Left ventricle myocardium inferior (tissue), 1 donor: ENCODE measurements at regions not wholly inside any gene's neighbourhood (a gene's known extent, or its start where the extent isn't known, plus 50 kb on each side); places are given as distances from the start of the nearest gene placed in this dataset.
"Not testable (repeated sequence)": the region's sequence is repeated elsewhere in the genome, so short reads cannot be mapped to it uniquely, and the experiment has no call there.

Experiments
- DNase-seq: peaks from one replicate; pipeline ENCODE4 v3.0.0-alpha.2; 2020
- H3K27ac ChIP-seq: fragments of 200-600 bp; replicated peaks from 2 replicates; pipeline ENCODE4 v1.8.0; 2021
- H3K27me3 ChIP-seq: fragments of 200-600 bp; 2 replicates; pipeline ENCODE4 v1.8.0; 2021; ENCODE audit warnings: low read depth
- H3K36me3 ChIP-seq: fragments of 200-600 bp; 2 replicates; pipeline ENCODE4 v1.8.0; 2021
- H3K4me1 ChIP-seq: fragments of 200-600 bp; 2 replicates; pipeline ENCODE4 v1.8.0; 2021
- H3K4me3 ChIP-seq: fragments of 200-600 bp; 2 replicates; pipeline ENCODE4 v1.8.0; 2021; ENCODE audit warnings: mild to moderate bottlenecking, moderate library complexity
- H3K9me3 ChIP-seq: fragments of 200-600 bp; replicated peaks from 2 replicates; pipeline ENCODE4 v1.8.0; 2021
- intact Hi-C: fragments of 100-400 bp; cut with micrococcal nuclease; formaldehyde crosslinking; loops from one replicate; pipeline ENCODE4 v1.11.0; 2022
- donor health status: DM: no; HTN: yes; CAD: no; lungs with severe emphysema.

DNA sequence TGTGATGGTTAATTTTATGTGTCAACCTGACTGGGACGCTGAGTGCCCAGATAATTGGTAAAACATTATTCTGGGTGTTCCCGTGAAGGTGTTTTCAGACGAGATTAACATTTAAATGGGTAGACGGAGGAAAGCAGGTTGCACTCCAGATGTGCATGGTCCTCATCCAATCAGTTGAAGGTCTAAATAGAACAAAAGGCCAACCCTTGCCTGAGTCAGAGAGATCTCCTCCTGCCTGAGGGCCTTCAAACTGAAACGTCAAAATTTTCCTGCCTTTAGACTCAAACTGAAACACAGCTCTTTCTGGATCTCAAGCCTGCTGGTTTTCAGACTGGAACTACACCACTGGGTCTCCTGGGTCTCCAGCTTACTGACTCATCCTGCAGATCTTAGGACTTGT is 73.5 kb downstream of the NPIPA8 start:
- H3K4me3 ChIP-seq, H3K27me3 ChIP-seq, H3K9me3 ChIP-seq, DNase-seq, H3K4me1 ChIP-seq, intact Hi-C loops, H3K27ac ChIP-seq, H3K36me3 ChIP-seq: not testable (repeated sequence)

DNA sequence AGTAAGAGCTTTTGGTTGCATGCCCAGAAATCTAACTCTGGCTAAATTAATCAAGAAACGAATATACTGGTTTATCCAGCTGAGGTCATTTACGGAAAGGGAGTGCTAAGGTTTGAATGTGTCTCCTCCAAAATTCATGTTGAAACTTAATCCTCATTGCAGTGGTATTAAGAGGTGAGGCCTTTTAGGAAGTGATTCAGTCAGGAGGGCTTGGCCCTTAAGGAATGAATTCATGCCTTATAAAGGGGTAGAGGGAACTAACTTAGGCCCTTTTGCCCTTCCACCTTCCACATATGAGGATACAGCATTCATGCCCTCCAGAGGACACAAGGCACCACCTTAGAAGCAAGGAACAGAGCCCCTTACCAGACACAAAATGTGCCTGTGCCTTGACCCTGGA is 74.7 kb downstream of the NPIPA8 start:
- intact Hi-C loops, DNase-seq, H3K4me1 ChIP-seq, H3K27ac ChIP-seq, H3K4me3 ChIP-seq, H3K27me3 ChIP-seq, H3K9me3 ChIP-seq, H3K36me3 ChIP-seq: not testable (repeated sequence)

DNA sequence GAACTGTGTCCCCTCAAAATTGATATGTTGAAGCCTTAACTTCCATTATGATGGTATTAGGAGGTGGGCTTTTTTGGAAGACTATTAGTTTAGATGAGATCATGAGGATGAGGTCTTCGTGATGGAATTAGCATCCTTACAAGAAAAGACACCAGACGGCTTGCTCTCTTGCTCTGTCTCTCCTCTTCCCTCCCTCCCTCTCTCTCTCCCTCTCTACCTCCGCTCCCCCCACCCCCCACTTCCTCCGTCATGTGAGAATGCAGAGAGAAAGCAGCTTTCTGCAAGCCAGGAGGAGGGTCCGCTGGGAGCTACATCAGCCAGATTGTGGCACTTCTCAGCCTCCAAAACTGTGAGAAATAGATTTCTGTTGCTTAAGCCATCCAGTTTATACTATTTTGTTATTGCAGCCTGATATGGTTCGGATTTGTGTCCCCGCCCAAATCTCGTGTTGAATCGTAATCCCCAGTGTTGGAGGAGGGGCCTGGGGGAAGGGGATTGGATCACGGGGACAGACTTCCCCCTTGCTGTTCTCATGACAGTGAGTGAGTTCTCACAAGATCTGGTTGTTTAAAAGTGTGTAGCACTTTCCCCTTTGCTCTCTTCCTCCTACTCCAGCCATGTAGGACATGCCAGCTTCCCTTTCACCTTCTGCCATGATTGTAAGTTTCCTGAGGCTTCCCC is 76.9 kb downstream of the NPIPA8 start:
- DNase-seq, intact Hi-C loops: not testable (repeated sequence)

DNA sequence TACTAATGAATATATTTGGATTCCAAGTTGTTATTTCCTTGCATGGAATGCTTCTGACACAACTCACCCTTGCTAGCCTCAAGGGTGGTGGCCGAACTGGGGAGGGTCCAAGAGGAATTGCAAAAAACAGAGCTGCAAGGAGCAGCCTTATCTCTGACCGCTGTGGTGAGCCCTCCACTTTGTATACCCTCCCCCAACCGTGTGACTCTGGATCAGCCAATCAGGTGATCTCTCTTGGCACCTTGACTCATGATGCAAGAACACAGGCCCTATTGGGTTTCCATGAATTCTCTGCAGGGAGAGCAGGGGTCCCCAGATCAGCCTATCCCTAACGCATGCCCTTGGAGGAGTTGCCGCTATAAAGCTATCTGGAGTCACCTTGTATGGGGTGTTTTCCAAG is 83.6 kb downstream of the NPIPA8 start:
- H3K4me1 ChIP-seq, H3K27me3 ChIP-seq, DNase-seq, H3K9me3 ChIP-seq, H3K27ac ChIP-seq, H3K36me3 ChIP-seq, intact Hi-C loops, H3K4me3 ChIP-seq: not testable (repeated sequence)

More for the DNA sequence above, 76.9 kb downstream of the NPIPA8 start:
- not testable (repeated sequence) for H3K27me3 ChIP-seq, H3K27ac ChIP-seq, H3K9me3 ChIP-seq, H3K36me3 ChIP-seq, H3K4me1 ChIP-seq, H3K4me3 ChIP-seq

GRCh38 chr16:18230505-18230904 is 106.0 kb downstream of the NPIPA8 start:
- H3K9me3 ChIP-seq, H3K27ac ChIP-seq, H3K36me3 ChIP-seq, H3K4me3 ChIP-seq, H3K27me3 ChIP-seq, DNase-seq, H3K4me1 ChIP-seq, intact Hi-C loops: not testable (repeated sequence)

GRCh38 chr16:18222054-18223009 is 114.2 kb downstream of the NPIPA8 start:
- H3K4me3 ChIP-seq, H3K27me3 ChIP-seq, DNase-seq, H3K36me3 ChIP-seq, H3K27ac ChIP-seq, H3K9me3 ChIP-seq, H3K4me1 ChIP-seq, intact Hi-C loops: not testable (repeated sequence)

- intact Hi-C loops, DNase-seq, H3K4me3 ChIP-seq, H3K36me3 ChIP-seq, H3K4me1 ChIP-seq, H3K27ac ChIP-seq, H3K9me3 ChIP-seq: not testable (repeated sequence)
- H3K27me3 ChIP-seq: peaks cover 11% of the 10 kb centered on the region
Observed at GRCh38 chr16:18217741-18218140, 118.8 kb downstream of the NPIPA8 start.

GRCh38 chr16:18216814-18217213 is 119.7 kb downstream of the NPIPA8 start:
- intact Hi-C loops, H3K9me3 ChIP-seq, H3K36me3 ChIP-seq: not testable (repeated sequence)

DNA sequence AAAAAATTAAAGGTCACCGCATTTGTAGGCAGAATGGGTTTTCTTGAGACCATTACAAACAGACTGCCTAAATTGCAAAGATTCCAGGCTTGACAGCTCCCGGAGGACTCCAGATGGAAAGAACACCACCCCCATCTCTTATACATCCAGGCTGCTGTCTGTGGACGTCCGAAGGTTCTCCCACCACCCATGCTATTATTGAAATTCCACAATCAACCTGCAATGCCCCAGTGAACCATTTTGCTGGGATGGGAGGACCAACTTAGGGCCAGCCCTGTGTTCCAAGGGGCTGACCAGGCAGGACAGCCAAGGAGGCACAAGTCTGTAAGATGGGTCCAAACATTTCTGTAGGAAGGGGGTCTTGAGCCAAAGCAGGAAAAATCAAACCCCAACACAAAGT is 122.7 kb downstream of the NPIPA8 start:
- peaks cover 11% of the 10 kb centered on the region for H3K27me3 ChIP-seq
- H3K36me3 ChIP-seq, H3K4me3 ChIP-seq, intact Hi-C loops, H3K4me1 ChIP-seq, H3K9me3 ChIP-seq, DNase-seq, H3K27ac ChIP-seq: not testable (repeated sequence)

More at GRCh38 chr16:18216814-18217213, 119.7 kb downstream of the NPIPA8 start:
- not testable (repeated sequence) for H3K27ac ChIP-seq, H3K4me3 ChIP-seq, DNase-seq, H3K4me1 ChIP-seq
- peaks cover 11% of the 10 kb centered on the region for H3K27me3 ChIP-seq

DNA sequence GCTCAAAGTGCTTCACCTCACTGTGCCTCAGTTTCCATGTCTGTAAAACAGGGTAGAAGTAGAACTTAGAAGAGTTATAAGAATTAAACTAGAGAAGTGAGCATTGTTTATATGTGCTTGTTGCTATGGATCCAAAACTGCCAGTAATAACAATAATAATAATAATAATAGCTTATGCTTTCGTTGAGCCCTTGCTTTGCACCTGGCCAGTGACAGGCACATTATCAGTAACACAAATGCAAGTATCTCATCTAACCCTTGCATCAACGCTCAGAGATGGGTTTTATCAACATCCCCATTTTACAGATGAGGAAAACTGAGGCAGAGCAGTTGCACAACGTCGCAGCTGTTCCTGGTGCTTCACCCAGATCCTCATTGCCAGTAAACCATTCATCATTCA is 125.0 kb downstream of the NPIPA8 start:
- intact Hi-C loops, DNase-seq, H3K27ac ChIP-seq, H3K36me3 ChIP-seq, H3K4me3 ChIP-seq, H3K9me3 ChIP-seq, H3K4me1 ChIP-seq, H3K27me3 ChIP-seq: not testable (repeated sequence)

DNA sequence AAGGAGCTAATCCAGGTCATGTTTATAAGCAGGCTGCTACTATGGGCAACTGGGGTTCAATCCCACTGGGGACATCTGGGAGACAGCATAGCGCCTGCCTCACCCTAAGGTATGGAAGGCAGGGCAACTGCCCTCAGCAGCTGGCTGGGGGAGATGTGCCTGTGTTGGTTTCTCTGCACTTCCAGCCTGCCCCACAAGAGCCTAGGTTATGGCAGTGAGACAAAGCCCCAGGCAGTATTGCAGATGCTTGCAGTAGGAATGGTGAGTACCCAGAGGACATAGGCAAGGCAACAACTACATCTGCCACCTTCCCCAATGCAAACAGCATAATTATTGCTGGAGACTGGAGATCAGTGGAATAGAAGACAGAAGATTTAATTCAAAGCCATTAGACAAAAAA is 131.8 kb downstream of the NPIPA8 start:
- H3K27ac ChIP-seq, DNase-seq, H3K4me1 ChIP-seq, H3K4me3 ChIP-seq, intact Hi-C loops, H3K9me3 ChIP-seq, H3K27me3 ChIP-seq, H3K36me3 ChIP-seq: not testable (repeated sequence)

- H3K4me3 ChIP-seq, H3K4me1 ChIP-seq, intact Hi-C loops, H3K27ac ChIP-seq, DNase-seq, H3K36me3 ChIP-seq, H3K9me3 ChIP-seq, H3K27me3 ChIP-seq: not testable (repeated sequence)
Observed at GRCh38 chr16:18204309-18204708, 132.2 kb downstream of the NPIPA8 start.

DNA sequence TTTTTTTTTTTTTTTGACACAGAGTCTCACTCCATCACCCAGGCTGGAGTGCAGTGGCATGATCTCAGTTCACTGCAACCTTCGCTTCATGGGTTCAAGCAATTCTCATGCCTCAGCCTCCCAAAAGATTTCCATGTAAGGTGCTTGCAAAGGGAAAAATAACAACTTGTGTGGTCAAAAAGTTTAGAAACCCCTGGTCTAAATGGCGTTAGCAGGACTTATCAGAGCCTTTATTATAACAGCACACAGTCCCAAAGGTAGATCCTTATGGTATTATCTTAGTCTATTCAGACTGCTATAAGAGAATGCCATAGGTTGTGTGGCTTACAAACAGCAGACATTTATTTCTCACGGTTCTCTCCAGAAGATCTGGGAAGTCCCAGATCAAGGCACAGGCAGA is 135.0 kb downstream of the NPIPA8 start:
- H3K4me1 ChIP-seq, H3K27me3 ChIP-seq, H3K27ac ChIP-seq, intact Hi-C loops, DNase-seq, H3K36me3 ChIP-seq, H3K4me3 ChIP-seq, H3K9me3 ChIP-seq: not testable (repeated sequence)

DNA sequence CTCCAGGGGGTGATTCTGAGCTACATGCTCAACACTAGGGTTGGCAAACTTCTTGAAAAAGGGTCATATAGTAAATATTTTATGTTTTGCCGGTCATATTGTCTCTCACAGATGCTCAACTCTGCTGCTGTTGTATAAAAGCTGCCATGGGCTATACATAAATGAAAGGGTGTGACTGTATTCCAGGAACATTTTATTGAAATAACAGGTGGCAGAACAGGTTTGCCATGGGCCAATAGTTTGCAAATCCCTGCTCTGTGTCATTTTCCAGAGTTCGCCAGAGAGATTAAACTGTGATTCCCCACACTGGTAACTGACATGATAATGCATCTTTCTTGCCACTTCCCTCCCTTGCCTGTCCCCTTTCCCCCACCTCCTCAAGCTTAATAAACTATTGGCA is 144.1 kb downstream of the NPIPA8 start:
- H3K36me3 ChIP-seq, intact Hi-C loops, DNase-seq, H3K27me3 ChIP-seq, H3K4me1 ChIP-seq, H3K9me3 ChIP-seq, H3K4me3 ChIP-seq, H3K27ac ChIP-seq: not testable (repeated sequence)
